ENCODE measurements at regions not wholly inside any gene's neighbourhood (a gene's known extent, or its start where the extent isn't known, plus 50 kb on each side); places are given as distances from the start of the nearest gene placed in this dataset.
"Not testable (repeated sequence)": the region's sequence is repeated elsewhere in the genome, so short reads cannot be mapped to it uniquely, and the experiment has no call there.

- TF ChIP-seq CTCF (IDR thresholded peaks at IDR 0.05) (no peak), NFIC (IDR thresholded peaks at IDR 0.05; ENCODE audit: borderline replicate concordance) (no peak)
Observed at GRCh38 chr7:152577339-152577738, 98.6 kb downstream of the XRCC2 start (continued).

- H3K79me2 ChIP-seq (ENCODE audit: insufficient read depth), result no peaks in the 10 kb centered on the region
- no peak for DNase-seq
Observed at GRCh38 chr7:152574892-152575548, 100.9 kb downstream of the XRCC2 start.

GRCh38 chr7:152573186-152573585, 102.8 kb downstream of the XRCC2 start:
- H3K9me2 ChIP-seq; H3K36me3 ChIP-seq (replicated peaks in 1 of 2; ENCODE audit: control insufficient read depth in 1 of 2, insufficient read depth in 2 of 2, low read length in 1 of 2); H3K9me3 ChIP-seq; CTCF ChIA-PET; H3F3A ChIP-seq (replicated peaks; ENCODE audit: insufficient read depth); H3K4me2 ChIP-seq; H3K4me3 ChIP-seq (ENCODE audit: low read depth in 2 of 2, low read length in 1 of 2); H3K9ac ChIP-seq; H3K27ac ChIP-seq (ENCODE audit: low read depth in 2 of 2, low read length in 1 of 2); H3K27me3 ChIP-seq (ENCODE audit: insufficient read depth); DNase-seq; POLR2A ChIA-PET; H3K79me2 ChIP-seq (ENCODE audit: insufficient read depth); H2AFZ ChIP-seq (ENCODE audit: low read depth); H3K4me1 ChIP-seq (ENCODE audit: control insufficient read depth in 1 of 2, insufficient read depth in 2 of 2, low read depth in 1 of 2, low read length in 1 of 2); H4K20me1 ChIP-seq (ENCODE audit: insufficient read depth): not testable (repeated sequence)
- WGBS (ENCODE audit: low lambda C conversion rate), result 50% methylated on average over 6 of the region's 6 CpGs

More at GRCh38 chr7:152574892-152575548, 100.9 kb downstream of the XRCC2 start:
- H4K20me1 ChIP-seq (ENCODE audit: insufficient read depth), result no peaks in the 10 kb centered on the region
- TF ChIP-seq MXI1 (IDR thresholded peaks at IDR 0.05; ENCODE audit: low read depth, low read length) (no peak), SIN3A (IDR thresholded peaks at IDR 0.05; ENCODE audit: borderline replicate concordance, low read depth, low read length) (no peak), TEAD4 (IDR thresholded peaks at IDR 0.05; ENCODE audit: borderline replicate concordance, insufficient read depth) (no peak), ELF1 (IDR thresholded peaks at IDR 0.05) (no peak), JUND (IDR thresholded peaks at IDR 0.05) (no peak)
- no peaks in the 10 kb centered on the region for H3K9me2 ChIP-seq
- no peak overlapping the region for H3K9ac ChIP-seq
- H3K4me1 ChIP-seq (ENCODE audit: control insufficient read depth in 1 of 2, insufficient read depth in 2 of 2, low read depth in 1 of 2, low read length in 1 of 2), result no peaks in the 10 kb centered on the region
- H3K9me3 ChIP-seq, result no peaks in the 10 kb centered on the region
- no peaks in the 10 kb centered on the region for H3K36me3 ChIP-seq (replicated peaks in 1 of 2; ENCODE audit: control insufficient read depth in 1 of 2, insufficient read depth in 2 of 2, low read length in 1 of 2)
- WGBS (ENCODE audit: low lambda C conversion rate), result 64% methylated on average over 15 of the region's 15 CpGs
- ChIA-PET CTCF (interaction anchor here (1.0 kb wide), 1 partner anchor 208 kb away, joined by 3 read pairs; no protein-coding TSS in a partner anchor), POLR2A (no interaction called here)
- H3K4me3 ChIP-seq (ENCODE audit: low read depth in 2 of 2, low read length in 1 of 2), result no peak overlapping the region
- no peaks in the 10 kb centered on the region for H3K27me3 ChIP-seq (ENCODE audit: insufficient read depth)
- no peak overlapping the region for H2AFZ ChIP-seq (ENCODE audit: low read depth)
- H3F3A ChIP-seq (replicated peaks; ENCODE audit: insufficient read depth), result no peaks in the 10 kb centered on the region
- H3K27ac ChIP-seq (ENCODE audit: low read depth in 2 of 2, low read length in 1 of 2), result no peak overlapping the region
- H3K4me2 ChIP-seq, result no peak overlapping the region

- POLR2A ChIA-PET, result no interaction called here
- Histone ChIP-seq H3K4me3 (ENCODE audit: low read depth in 2 of 2, low read length in 1 of 2) (no peak overlapping the region), H3K4me2 (no peak overlapping the region), H3K9me3 (no peaks in the 10 kb centered on the region), H2AFZ (ENCODE audit: low read depth) (no peak overlapping the region), H4K20me1 (ENCODE audit: insufficient read depth) (no peaks in the 10 kb centered on the region), H3K9me2 (no peaks in the 10 kb centered on the region), H3K27ac (ENCODE audit: low read depth in 2 of 2, low read length in 1 of 2) (no peak overlapping the region), H3K36me3 (replicated peaks in 1 of 2; ENCODE audit: control insufficient read depth in 1 of 2, insufficient read depth in 2 of 2, low read length in 1 of 2) (no peaks in the 10 kb centered on the region), H3K79me2 (ENCODE audit: insufficient read depth) (no peaks in the 10 kb centered on the region), H3K9ac (no peak overlapping the region), H3K4me1 (ENCODE audit: control insufficient read depth in 1 of 2, insufficient read depth in 2 of 2, low read depth in 1 of 2, low read length in 1 of 2) (no peaks in the 10 kb centered on the region), H3K27me3 (ENCODE audit: insufficient read depth) (no peaks in the 10 kb centered on the region), H3F3A (replicated peaks; ENCODE audit: insufficient read depth) (no peaks in the 10 kb centered on the region)
- DNase-seq, result no peak
- CTCF ChIA-PET, result interaction anchor here (1.6 kb wide), 1 partner anchor 9 kb away, joined by 3 read pairs; no protein-coding TSS in a partner anchor
- WGBS (ENCODE audit: low lambda C conversion rate), result 84% methylated on average over 5 of the region's 5 CpGs
- TF ChIP-seq FOXM1 (IDR thresholded peaks at IDR 0.05; ENCODE audit: low read depth), result no peak
- TF ChIP-seq MXI1 (IDR thresholded peaks at IDR 0.05; ENCODE audit: low read depth, low read length), result no peak
- no peak for TF ChIP-seq ZBTB33 (IDR thresholded peaks at IDR 0.05; ENCODE audit: borderline replicate concordance, low read depth)
- TF ChIP-seq RXRA (IDR thresholded peaks at IDR 0.05; ENCODE audit: borderline replicate concordance, low read depth), result no peak
- no peak for TF ChIP-seq POLR2AphosphoS5 (IDR thresholded peaks at IDR 0.05; ENCODE audit: low read depth, low read length)
- no peak for TF ChIP-seq GATA2 (CRISPR knock-in tag; IDR thresholded peaks at IDR 0.05)
- TF ChIP-seq NRF1 (IDR thresholded peaks at IDR 0.05; ENCODE audit: low read depth, low read length), result no peak
- TF ChIP-seq MEF2A (IDR thresholded peaks at IDR 0.05; ENCODE audit: borderline replicate concordance, low read depth), result no peak
- no peak for TF ChIP-seq YY1 (IDR thresholded peaks at IDR 0.05; ENCODE audit: low read depth)
- no peak for TF ChIP-seq CTCF (IDR thresholded peaks at IDR 0.05)
Observed at GRCh38 chr7:152572101-152572500, 103.8 kb downstream of the XRCC2 start.

Measured in SK-N-SH (cell line).